Panc1 (cell line): ENCODE measurements at regions not wholly inside any gene's neighbourhood (a gene's known extent, or its start where the extent isn't known, plus 50 kb on each side); places are given as distances from the start of the nearest gene placed in this dataset.

ENCODE experiments used
- CTCF ChIP-seq: fragments of 450-650 bp; IDR thresholded peaks from 2 replicates; pipeline ENCODE4 v1.5.1; 2017; ENCODE audit warnings: mild to moderate bottlenecking
- POLR2AphosphoS5 ChIP-seq: IDR thresholded peaks from 2 replicates; pipeline ENCODE4 v1.6.1; 2012; ENCODE audit warnings: mild to moderate bottlenecking, low read depth, low read length, moderate library complexity
- REST ChIP-seq, 2 experiments: IDR thresholded peaks; 2 replicates each; pipeline ENCODE4 v1.6.1; 2011 to 2012; ENCODE audit warnings: low read depth in 2 of 2, control low read depth in 1 of 2, low read length in 1 of 2, mild to moderate bottlenecking in 1 of 2, moderate library complexity in 1 of 2; ENCODE audit not compliant: insufficient read depth in 1 of 2

GRCh38 chr14:71533800-71534199 is 398.4 kb upstream of the RGS6 start:
- TF ChIP-seq CTCF, result no peak
- TF ChIP-seq POLR2AphosphoS5, result no peak
- no peak for TF ChIP-seq REST (IDR thresholded peaks at IDR 0.05; ENCODE audit: insufficient read depth in 1 of 2, low read depth in 2 of 2, low read length in 1 of 2)
